ENCODE measurements at regions not wholly inside any gene's neighbourhood (a gene's known extent, or its start where the extent isn't known, plus 50 kb on each side); places are given as distances from the start of the nearest gene placed in this dataset.

- TF ChIP-seq ARID3B (CRISPR knock-in tag; IDR thresholded peaks at IDR 0.05; ENCODE audit: borderline replicate concordance) (no peak), TFAM (CRISPR knock-in tag; conservative IDR thresholded peaks at IDR 0.05) (no peak), EP400 (IDR thresholded peaks at IDR 0.05) (no peak), POLR3G (IDR thresholded peaks at IDR 0.05; ENCODE audit: extremely low read depth, insufficient read length, insufficient replicate concordance) (no peak)
Observed at GRCh38 chr1:241408170-241408569, 51.2 kb upstream of the RGS7 start (continued).

Measured in K562 (cell line).